K562 (cell line): ENCODE measurements at regions not wholly inside any gene's neighbourhood (a gene's known extent, or its start where the extent isn't known, plus 50 kb on each side); places are given as distances from the start of the nearest gene placed in this dataset.
"Not testable (repeated sequence)": the region's sequence is repeated elsewhere in the genome, so short reads cannot be mapped to it uniquely, and the experiment has no call there.

Experiments
- POLR2A ChIP-seq: fragments of 450-650 bp; conservative IDR thresholded peaks from 2 replicates; pipeline ENCODE4 v1.6.1; 2016
- SMAD1 ChIP-seq: fragments of 150-350 bp; IDR thresholded peaks from 2 replicates; pipeline ENCODE4 v1.6.1; 2014; ENCODE audit warnings: low read length, low read depth; ENCODE audit not compliant: partially characterized antibody
- TF ChIP-seq, protein P1 (sequence below): fragments of 450-650 bp; conservative IDR thresholded peaks from 2 replicates; pipeline ENCODE4 v1.6.1; 2016; ENCODE audit warnings: missing genetic modification characterization, low read depth, mild to moderate bottlenecking, control low read depth, missing compliant biosample characterization

DNA sequence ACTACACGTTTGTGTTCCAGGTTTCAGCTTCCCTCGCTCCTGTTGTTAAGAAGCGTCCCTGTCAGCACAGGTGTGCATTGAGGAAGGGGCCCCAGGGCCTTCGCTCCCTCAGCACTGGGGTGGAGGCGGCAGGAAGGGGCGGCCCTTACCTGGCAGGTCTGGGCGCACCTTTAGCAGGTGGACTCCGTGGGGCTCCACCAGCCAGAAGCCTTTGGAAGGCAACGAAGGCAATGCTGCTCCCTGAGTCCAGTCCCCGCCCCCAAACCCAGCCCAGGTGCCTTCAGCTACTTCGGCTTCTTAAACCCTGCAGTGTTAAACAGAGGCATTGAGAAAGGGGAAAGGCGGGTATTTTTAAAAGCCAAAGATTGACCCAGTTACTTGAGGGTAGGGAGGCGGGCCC lies 4398.8 kb upstream of the TPTE start:
- TF ChIP-seq SMAD1, POLR2A: not testable (repeated sequence)
- TF ChIP-seq, protein P1, sequence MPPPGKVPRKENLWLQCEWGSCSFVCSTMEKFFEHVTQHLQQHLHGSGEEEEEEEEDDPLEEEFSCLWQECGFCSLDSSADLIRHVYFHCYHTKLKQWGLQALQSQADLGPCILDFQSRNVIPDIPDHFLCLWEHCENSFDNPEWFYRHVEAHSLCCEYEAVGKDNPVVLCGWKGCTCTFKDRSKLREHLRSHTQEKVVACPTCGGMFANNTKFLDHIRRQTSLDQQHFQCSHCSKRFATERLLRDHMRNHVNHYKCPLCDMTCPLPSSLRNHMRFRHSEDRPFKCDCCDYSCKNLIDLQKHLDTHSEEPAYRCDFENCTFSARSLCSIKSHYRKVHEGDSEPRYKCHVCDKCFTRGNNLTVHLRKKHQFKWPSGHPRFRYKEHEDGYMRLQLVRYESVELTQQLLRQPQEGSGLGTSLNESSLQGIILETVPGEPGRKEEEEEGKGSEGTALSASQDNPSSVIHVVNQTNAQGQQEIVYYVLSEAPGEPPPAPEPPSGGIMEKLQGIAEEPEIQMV, result not testable (repeated sequence)
